ENCODE measurements at regions not wholly inside any gene's neighbourhood (a gene's known extent, or its start where the extent isn't known, plus 50 kb on each side); places are given as distances from the start of the nearest gene placed in this dataset.

- TF ChIP-seq POLR2A (IDR thresholded peaks at IDR 0.05; ENCODE audit: low read depth, low read length) = no peak
- TF ChIP-seq USF2 (IDR thresholded peaks at IDR 0.05; ENCODE audit: low read depth, low read length) = no peak
- no peak for TF ChIP-seq NFE2L2 (IDR thresholded peaks at IDR 0.05; ENCODE audit: low read depth, low read length)
- TF ChIP-seq CTCF (conservative IDR thresholded peaks at IDR 0.05; ENCODE audit: low read depth, low read length) = no peak
- no peak for TF ChIP-seq CEBPB (IDR thresholded peaks at IDR 0.05; ENCODE audit: low read depth, low read length)
- no peak for TF ChIP-seq MAZ (IDR thresholded peaks at IDR 0.05; ENCODE audit: borderline replicate concordance, low read depth, low read length)
- no peak for TF ChIP-seq RFX5 (IDR thresholded peaks at IDR 0.05; ENCODE audit: low read depth, low read length)
- TF ChIP-seq RCOR1 (IDR thresholded peaks at IDR 0.05; ENCODE audit: insufficient replicate concordance, low read length) = no peak
- TF ChIP-seq CHD1 (IDR thresholded peaks at IDR 0.05; ENCODE audit: low read depth, low read length) = no peak
- no peak for TF ChIP-seq MAFK (IDR thresholded peaks at IDR 0.05; ENCODE audit: low read depth, low read length)
- no peak for TF ChIP-seq MXI1 (IDR thresholded peaks at IDR 0.05; ENCODE audit: borderline replicate concordance, low read depth, low read length)
- TF ChIP-seq ELK1 (IDR thresholded peaks at IDR 0.05; ENCODE audit: borderline replicate concordance, low read depth, low read length) = no peak
Observed at GRCh38 chr10:130283219-130283545, 147.0 kb downstream of the GLRX3 start.
